ENCODE measurements at regions not wholly inside any gene's neighbourhood (a gene's known extent, or its start where the extent isn't known, plus 50 kb on each side); places are given as distances from the start of the nearest gene placed in this dataset.

DNA sequence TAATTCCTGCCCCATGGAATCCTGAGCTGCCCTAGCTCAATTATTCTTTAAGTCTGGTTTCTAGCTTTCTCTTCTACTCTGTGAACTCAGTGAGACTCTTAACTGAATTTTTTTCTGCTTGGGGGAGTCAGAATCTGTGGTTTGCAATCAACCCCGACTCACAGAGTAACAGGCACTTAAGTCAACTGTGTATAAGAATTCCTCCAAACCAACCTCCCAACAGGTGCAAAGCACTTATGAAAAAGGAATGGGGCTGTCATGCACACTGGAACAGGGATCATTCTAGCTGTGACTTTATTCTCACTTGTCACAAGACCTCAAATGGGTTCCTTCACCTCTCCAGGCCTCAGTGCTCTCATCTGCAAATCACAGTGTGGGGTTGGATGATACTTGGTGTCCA is 60.3 kb upstream of the SYT6 start:
- H3K4me3 ChIP-seq (ENCODE audit: low read depth, low read length) = no peak overlapping the region
- CTCF ChIA-PET = interaction anchor here (0.9 kb wide), 2 partner anchors 235 to 237 kb away, joined by 3 to 5 read pairs; partner anchors contain the start of gene OLFML3

DNA sequence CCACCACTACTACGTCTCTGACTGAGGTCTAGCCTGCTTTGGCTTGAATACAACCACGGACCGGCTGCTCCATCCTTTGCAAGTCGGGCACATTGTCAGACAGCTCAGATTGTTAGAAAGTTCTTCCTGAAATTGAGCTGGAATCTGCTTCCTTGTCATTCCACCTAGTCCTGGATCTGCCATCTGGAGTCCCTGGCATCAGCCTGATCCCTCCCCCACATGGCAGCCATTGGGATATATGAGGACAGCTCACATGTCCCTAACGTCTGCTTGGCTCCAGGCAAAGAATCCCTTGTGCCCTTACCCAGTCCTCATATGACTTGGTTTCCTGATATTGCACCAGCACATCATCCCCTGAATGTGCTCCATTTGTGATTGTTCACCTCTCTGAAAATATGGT is 56.3 kb upstream of the SYT6 start:
- Histone ChIP-seq H3K4me3 (ENCODE audit: low read depth, low read length) (no peak overlapping the region), H3K27me3 (ENCODE audit: control insufficient read depth, insufficient read depth, low read length) (peaks cover 11% of the 10 kb centered on the region), H3K36me3 (ENCODE audit: control insufficient read depth, insufficient read depth, low read length) (no peaks in the 10 kb centered on the region)
- no peak for DNase-seq (ENCODE audit: low read depth)
- POLR2A ChIA-PET = no interaction called here
- TF ChIP-seq, protein P1, sequence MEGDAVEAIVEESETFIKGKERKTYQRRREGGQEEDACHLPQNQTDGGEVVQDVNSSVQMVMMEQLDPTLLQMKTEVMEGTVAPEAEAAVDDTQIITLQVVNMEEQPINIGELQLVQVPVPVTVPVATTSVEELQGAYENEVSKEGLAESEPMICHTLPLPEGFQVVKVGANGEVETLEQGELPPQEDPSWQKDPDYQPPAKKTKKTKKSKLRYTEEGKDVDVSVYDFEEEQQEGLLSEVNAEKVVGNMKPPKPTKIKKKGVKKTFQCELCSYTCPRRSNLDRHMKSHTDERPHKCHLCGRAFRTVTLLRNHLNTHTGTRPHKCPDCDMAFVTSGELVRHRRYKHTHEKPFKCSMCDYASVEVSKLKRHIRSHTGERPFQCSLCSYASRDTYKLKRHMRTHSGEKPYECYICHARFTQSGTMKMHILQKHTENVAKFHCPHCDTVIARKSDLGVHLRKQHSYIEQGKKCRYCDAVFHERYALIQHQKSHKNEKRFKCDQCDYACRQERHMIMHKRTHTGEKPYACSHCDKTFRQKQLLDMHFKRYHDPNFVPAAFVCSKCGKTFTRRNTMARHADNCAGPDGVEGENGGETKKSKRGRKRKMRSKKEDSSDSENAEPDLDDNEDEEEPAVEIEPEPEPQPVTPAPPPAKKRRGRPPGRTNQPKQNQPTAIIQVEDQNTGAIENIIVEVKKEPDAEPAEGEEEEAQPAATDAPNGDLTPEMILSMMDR (IDR thresholded peaks at IDR 0.05; ENCODE audit: insufficient read depth, low read depth, low read length) = no peak
- CTCF ChIA-PET = interaction anchor here (1.2 to 2.0 kb wide), 2 partner anchors 9 to 73 kb away, joined by 3 to 7 read pairs; no protein-coding TSS in a partner anchor

More for the DNA sequence above, 60.3 kb upstream of the SYT6 start:
- no peak for DNase-seq (ENCODE audit: low read depth)
- peaks cover 9% of the 10 kb centered on the region for H3K27me3 ChIP-seq (ENCODE audit: control insufficient read depth, insufficient read depth, low read length)
- TF ChIP-seq, protein P1 (IDR thresholded peaks at IDR 0.05; ENCODE audit: insufficient read depth, low read depth, low read length) = no peak
- H3K36me3 ChIP-seq (ENCODE audit: control insufficient read depth, insufficient read depth, low read length) = no peaks in the 10 kb centered on the region
- POLR2A ChIA-PET = no interaction called here

DNA sequence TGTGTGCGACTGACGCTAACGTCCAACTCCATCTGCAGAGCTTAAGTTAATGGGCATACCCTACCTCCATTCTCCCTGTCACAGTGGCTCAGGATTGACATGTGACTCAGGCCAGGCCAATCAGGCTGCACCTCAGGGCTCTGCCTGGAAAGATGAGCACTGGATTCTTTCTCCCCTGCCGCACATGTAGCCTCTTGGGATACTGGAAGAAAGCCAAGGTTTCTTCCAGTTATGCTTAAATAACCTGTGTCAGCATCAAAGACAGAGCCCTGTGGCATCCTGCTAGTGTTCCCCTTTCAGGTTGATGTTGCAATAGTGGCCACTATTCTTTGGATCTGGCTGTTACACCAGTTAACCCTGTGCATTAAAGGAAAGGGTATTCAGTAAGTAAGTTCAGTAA is 55.0 kb upstream of the SYT6 start:
- TF ChIP-seq, protein P1 (IDR thresholded peaks at IDR 0.05; ENCODE audit: insufficient read depth, low read depth, low read length) = no peak
- no peaks in the 10 kb centered on the region for H3K36me3 ChIP-seq (ENCODE audit: control insufficient read depth, insufficient read depth, low read length)
- DNase-seq (ENCODE audit: low read depth) = no peak
- POLR2A ChIA-PET = no interaction called here
- H3K4me3 ChIP-seq (ENCODE audit: low read depth, low read length) = no peak overlapping the region
- H3K27me3 ChIP-seq (ENCODE audit: control insufficient read depth, insufficient read depth, low read length) = peaks cover 8% of the 10 kb centered on the region
- CTCF ChIA-PET = interaction anchor here (1.0 kb wide), 1 partner anchor 74 kb away, joined by 4 read pairs; no protein-coding TSS in a partner anchor

DNA sequence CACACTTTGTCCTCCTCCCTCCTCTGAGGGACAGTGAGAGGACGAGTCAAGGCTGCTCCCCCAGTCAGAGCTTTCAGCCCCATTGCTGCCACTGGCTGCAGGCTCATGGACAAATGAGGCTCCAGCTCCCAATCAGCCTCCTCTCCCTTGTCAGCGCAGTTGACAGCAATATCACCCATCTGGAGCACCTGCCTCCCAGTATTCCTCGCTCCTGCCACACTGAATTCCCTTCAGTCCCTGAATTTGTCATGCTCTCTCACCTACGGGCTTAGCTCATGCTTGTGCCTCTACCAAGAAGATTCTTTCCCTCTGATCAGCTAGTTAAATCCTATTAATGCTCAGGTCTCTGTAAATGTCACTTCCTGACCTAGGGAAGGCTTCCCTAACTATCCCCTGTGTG is 54.4 kb upstream of the SYT6 start:
- DNase-seq (ENCODE audit: low read depth) = no peak
- CTCF ChIA-PET = interaction anchor here (1.0 kb wide), 1 partner anchor 75 kb away, joined by 4 read pairs; no protein-coding TSS in a partner anchor
- Histone ChIP-seq H3K4me3 (ENCODE audit: low read depth, low read length) (no peak overlapping the region), H3K36me3 (ENCODE audit: control insufficient read depth, insufficient read depth, low read length) (no peaks in the 10 kb centered on the region), H3K27me3 (ENCODE audit: control insufficient read depth, insufficient read depth, low read length) (peaks cover 10% of the 10 kb centered on the region)
- TF ChIP-seq, protein P1 (IDR thresholded peaks at IDR 0.05; ENCODE audit: insufficient read depth, low read depth, low read length) = no peak
- POLR2A ChIA-PET = no interaction called here

DNA sequence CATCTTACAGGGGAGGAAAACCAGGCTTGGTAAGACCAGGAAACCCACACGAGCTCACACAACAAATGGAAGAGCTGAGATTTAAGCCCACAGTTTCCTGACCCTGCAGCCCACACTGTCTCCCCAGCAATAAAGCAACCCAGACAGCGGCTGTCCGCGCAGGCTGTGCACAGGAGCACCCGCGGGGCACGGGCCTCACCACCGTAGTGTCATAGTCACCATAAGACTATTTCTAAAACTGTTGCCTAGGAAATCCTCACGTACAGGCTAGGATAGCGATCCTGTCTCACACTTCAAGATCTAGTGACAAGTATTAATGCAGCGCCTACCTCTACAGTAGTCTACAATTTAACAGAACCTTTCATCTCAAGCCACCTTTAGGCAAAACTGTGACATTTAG is 54.0 kb upstream of the SYT6 start:
- Histone ChIP-seq H3K27me3 (ENCODE audit: control insufficient read depth, insufficient read depth, low read length) (peaks cover 10% of the 10 kb centered on the region), H3K4me3 (ENCODE audit: low read depth, low read length) (no peak overlapping the region), H3K36me3 (ENCODE audit: control insufficient read depth, insufficient read depth, low read length) (no peaks in the 10 kb centered on the region)
- TF ChIP-seq, protein P1 (IDR thresholded peaks at IDR 0.05; ENCODE audit: insufficient read depth, low read depth, low read length) = no peak
- ChIA-PET CTCF (interaction anchor here (0.8 kb wide), 1 partner anchor 74 kb away, joined by 3 read pairs; no protein-coding TSS in a partner anchor), POLR2A (no interaction called here)
- DNase-seq (ENCODE audit: low read depth) = no peak

Data from BJ (cell line).